Peyer's patch (tissue), 4 donors: ENCODE measurements at regions not wholly inside any gene's neighbourhood (a gene's known extent, or its start where the extent isn't known, plus 50 kb on each side); places are given as distances from the start of the nearest gene placed in this dataset.

ENCODE experiments used
- DNase-seq, 3 donors: peaks; one replicate each; pipeline ENCODE4 v3.0.0-alpha.2; 2017 to 2019
- H3K27ac ChIP-seq, 4 donors: fragments of 200-600 bp; sonication (generic); one replicate each; pipeline ENCODE4 v1.5.1; 2016 to 2019
- H3K27me3 ChIP-seq, 2 donors: fragments of 200-600 bp; sonication (generic); one replicate each; pipeline ENCODE4 v1.5.1; 2019
- H3K36me3 ChIP-seq, 3 donors: fragments of 200-600 bp; sonication (generic); one replicate each; pipeline ENCODE4 v1.5.1; 2016 to 2019
- H3K4me1 ChIP-seq, 4 donors: fragments of 200-600 bp; sonication (generic); one replicate each; pipeline ENCODE4 v1.5.1; 2016 to 2019
- H3K4me3 ChIP-seq, 4 donors: fragments of 200-600 bp; sonication (generic); 1 replicate in 3 of 4; 2 replicates in 1 of 4; pipeline ENCODE4 v1.5.1; 2016 to 2019; ENCODE audit warnings: mild to moderate bottlenecking in 1 of 4
- H3K9me3 ChIP-seq, 4 donors: fragments of 200-600 bp; sonication (generic); one replicate each; pipeline ENCODE4 v1.5.1; 2016 to 2019; ENCODE audit warnings: mild to moderate bottlenecking in 1 of 4
- POLR2A ChIP-seq, 2 donors: fragments of 450-650 bp; IDR thresholded peaks; one replicate each; pipeline ENCODE4 v1.5.1; 2017; ENCODE audit warnings: antibody characterized with exemption in 2 of 2, mild to moderate bottlenecking in 2 of 2, moderate library complexity in 2 of 2
- TF ChIP-seq, protein P1 (sequence below), 6 experiments: fragments of 450-650 bp in 4 of 6; fragments of 200-600 bp in 2 of 6; sonication (generic) in 1 of 6; IDR thresholded peaks; one replicate each; pipeline ENCODE4 v1.5.1; 2017 to 2019; ENCODE audit warnings: antibody characterized with exemption in 6 of 6, mild to moderate bottlenecking in 3 of 6, moderate library complexity in 1 of 6

DNA sequence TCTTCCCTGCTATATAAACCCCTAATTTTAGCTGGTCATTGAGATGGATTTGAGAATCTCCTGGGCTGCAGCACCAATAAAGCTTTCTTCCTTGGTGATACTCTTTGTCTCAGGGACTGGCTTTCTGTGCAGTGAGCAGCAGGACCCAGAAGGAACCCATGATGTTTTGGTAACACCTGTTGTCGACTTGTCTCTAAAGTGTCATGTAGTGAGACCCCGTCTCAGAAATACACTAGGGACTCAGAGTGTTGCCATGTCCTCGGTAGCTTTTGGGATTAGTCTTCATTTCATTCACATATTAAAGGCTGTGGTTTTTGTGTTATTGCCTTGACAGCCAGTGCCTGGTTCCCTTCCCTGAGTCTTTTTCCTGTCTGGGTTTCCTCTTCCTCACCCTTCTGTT is 1078.7 kb downstream of the TBC1D22A start:
- Histone ChIP-seq H3K27ac (no peak overlapping the region), H3K4me3 (no peak overlapping the region), H3K36me3 (no peaks in the 10 kb centered on the region), H3K4me1 (no peaks in the 10 kb centered on the region), H3K27me3 (no peaks in the 10 kb centered on the region), H3K9me3 (no peaks in the 10 kb centered on the region)
- no peak for DNase-seq
- TF ChIP-seq, protein P1, sequence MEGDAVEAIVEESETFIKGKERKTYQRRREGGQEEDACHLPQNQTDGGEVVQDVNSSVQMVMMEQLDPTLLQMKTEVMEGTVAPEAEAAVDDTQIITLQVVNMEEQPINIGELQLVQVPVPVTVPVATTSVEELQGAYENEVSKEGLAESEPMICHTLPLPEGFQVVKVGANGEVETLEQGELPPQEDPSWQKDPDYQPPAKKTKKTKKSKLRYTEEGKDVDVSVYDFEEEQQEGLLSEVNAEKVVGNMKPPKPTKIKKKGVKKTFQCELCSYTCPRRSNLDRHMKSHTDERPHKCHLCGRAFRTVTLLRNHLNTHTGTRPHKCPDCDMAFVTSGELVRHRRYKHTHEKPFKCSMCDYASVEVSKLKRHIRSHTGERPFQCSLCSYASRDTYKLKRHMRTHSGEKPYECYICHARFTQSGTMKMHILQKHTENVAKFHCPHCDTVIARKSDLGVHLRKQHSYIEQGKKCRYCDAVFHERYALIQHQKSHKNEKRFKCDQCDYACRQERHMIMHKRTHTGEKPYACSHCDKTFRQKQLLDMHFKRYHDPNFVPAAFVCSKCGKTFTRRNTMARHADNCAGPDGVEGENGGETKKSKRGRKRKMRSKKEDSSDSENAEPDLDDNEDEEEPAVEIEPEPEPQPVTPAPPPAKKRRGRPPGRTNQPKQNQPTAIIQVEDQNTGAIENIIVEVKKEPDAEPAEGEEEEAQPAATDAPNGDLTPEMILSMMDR (IDR thresholded peaks at IDR 0.05) = no peak
- TF ChIP-seq POLR2A (IDR thresholded peaks at IDR 0.05) = no peak

DNA sequence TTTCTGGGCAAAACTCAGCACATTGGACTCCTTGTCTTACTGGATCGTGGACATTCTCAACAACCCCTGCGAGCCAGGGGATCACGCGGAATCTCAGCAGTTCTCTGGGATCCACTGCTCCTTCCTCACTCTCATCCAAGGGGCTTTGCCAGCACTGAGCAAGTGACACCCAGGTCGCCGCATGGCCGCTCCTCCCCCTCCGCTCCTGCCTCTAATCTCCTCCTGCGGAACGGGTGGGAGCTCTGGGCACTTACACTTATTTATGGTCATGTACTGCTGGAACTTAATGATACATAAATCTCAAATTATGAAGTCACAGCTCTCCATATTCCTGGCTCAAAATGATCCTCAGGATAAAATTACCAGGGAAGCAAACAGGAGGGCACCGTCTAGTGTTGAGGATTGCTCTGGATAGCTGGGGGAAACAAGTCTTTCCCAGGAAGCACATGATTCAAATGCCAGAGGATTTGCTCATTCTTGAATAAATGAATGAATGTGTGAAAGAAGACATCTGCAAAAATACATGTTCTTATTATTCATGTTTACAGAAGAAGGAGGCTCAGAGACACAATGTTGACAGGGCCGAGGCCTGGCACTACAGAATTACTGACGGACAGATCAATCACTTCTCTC is 1077.3 kb downstream of the TBC1D22A start:
- Histone ChIP-seq H3K36me3 (no peaks in the 10 kb centered on the region), H3K27ac (no peak overlapping the region), H3K9me3 (no peaks in the 10 kb centered on the region), H3K4me3 (no peak overlapping the region), H3K4me1 (no peaks in the 10 kb centered on the region), H3K27me3 (no peaks in the 10 kb centered on the region)
- no peak for TF ChIP-seq POLR2A (IDR thresholded peaks at IDR 0.05)
- TF ChIP-seq, protein P1 (IDR thresholded peaks at IDR 0.05) = no peak
- no peak for DNase-seq

DNA sequence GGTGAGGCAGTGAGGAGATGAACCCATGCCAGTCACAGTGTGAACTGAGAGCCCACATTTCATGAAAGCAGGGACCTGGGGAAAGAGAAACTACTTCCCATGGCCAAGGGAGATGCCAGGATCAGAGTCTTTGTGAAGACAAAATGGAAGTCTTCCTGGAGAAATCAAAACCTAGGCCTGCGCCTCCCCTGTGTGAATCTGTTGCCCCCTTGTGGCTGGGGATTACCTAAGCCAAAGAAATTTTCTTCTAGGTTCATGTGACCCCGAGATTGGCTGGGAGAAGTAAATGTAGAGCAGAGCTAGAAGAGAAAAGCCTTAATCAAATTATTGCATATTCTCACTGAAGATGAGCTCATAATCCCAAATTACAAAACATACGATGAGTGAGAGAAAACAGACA is 1075.3 kb downstream of the TBC1D22A start:
- no peaks in the 10 kb centered on the region for H3K4me1 ChIP-seq
- TF ChIP-seq, protein P1 (IDR thresholded peaks at IDR 0.05) = peak in 2 of 6 experiments; percentile 14 to 25
- no peak for TF ChIP-seq POLR2A (IDR thresholded peaks at IDR 0.05)
- H3K27me3 ChIP-seq = no peaks in the 10 kb centered on the region
- H3K4me3 ChIP-seq = no peak overlapping the region
- no peaks in the 10 kb centered on the region for H3K36me3 ChIP-seq
- no peak overlapping the region for H3K27ac ChIP-seq
- DNase-seq = no peak
- H3K9me3 ChIP-seq = no peaks in the 10 kb centered on the region

- H3K4me1 ChIP-seq = no peaks in the 10 kb centered on the region
- H3K9me3 ChIP-seq = no peaks in the 10 kb centered on the region
- no peak overlapping the region for H3K27ac ChIP-seq
- H3K27me3 ChIP-seq = no peaks in the 10 kb centered on the region
- H3K4me3 ChIP-seq = no peak overlapping the region
- TF ChIP-seq, protein P1 (IDR thresholded peaks at IDR 0.05) = no peak
- TF ChIP-seq POLR2A (IDR thresholded peaks at IDR 0.05) = no peak
- no peak for DNase-seq
- H3K36me3 ChIP-seq = no peaks in the 10 kb centered on the region
These were observed 1074.5 kb downstream of the TBC1D22A start for GRCh38 chr22:47836957-47837356.

DNA sequence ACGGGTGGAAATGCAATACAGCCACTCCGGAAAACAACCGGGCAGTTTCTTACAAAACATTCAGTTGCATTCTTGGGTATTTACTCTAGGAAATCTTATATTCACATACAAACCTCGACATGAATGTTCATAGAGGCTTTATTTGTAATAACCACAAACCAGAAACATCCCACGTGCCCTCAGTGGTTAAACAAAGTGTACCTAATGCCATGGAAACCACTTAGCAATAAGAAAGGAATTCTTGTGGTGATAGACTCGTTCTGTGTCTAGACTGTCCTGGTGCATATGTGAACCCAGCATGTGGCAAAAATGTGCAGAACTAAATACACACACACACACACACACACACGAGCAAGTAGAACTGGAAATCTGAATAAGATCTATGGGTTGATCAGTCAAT is 1073.3 kb downstream of the TBC1D22A start:
- H3K36me3 ChIP-seq = no peaks in the 10 kb centered on the region
- no peak overlapping the region for H3K27ac ChIP-seq
- H3K4me1 ChIP-seq = no peaks in the 10 kb centered on the region
- no peaks in the 10 kb centered on the region for H3K27me3 ChIP-seq
- DNase-seq = no peak
- H3K4me3 ChIP-seq = no peak overlapping the region
- H3K9me3 ChIP-seq = no peaks in the 10 kb centered on the region
- TF ChIP-seq POLR2A (IDR thresholded peaks at IDR 0.05) = no peak
- TF ChIP-seq, protein P1 (IDR thresholded peaks at IDR 0.05) = no peak

DNA sequence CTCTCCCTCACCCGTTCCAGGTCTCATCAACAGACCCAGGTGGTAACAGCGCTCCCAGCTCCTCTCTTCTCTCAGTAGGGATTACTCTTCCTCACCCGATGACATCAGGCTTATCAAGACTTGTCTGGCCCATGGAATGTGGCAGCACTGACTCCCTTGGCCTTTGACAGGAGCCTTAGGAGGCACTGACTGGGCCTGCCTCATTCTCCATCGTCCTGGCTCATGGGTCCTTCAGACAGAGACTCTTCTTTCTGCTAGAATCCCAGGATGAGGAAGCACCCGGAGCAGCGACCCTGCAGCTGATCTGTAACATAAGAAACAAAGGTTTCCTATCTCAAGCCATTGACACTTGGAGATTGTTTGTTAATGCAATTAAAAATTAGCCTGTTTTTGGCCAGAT is 1063.6 kb downstream of the TBC1D22A start:
- no peak overlapping the region for H3K4me3 ChIP-seq
- no peaks in the 10 kb centered on the region for H3K9me3 ChIP-seq
- H3K36me3 ChIP-seq = no peaks in the 10 kb centered on the region
- no peaks in the 10 kb centered on the region for H3K4me1 ChIP-seq
- DNase-seq = no peak
- no peak overlapping the region for H3K27ac ChIP-seq
- H3K27me3 ChIP-seq = no peaks in the 10 kb centered on the region
- no peak for TF ChIP-seq POLR2A (IDR thresholded peaks at IDR 0.05)
- TF ChIP-seq, protein P1 (IDR thresholded peaks at IDR 0.05) = no peak
